COLO668 (cell line): ENCODE measurements at regions not wholly inside any gene's neighbourhood (a gene's known extent, or its start where the extent isn't known, plus 50 kb on each side); places are given as distances from the start of the nearest gene placed in this dataset.
A peak's percentile ranks its signal among the peaks of the same experiment; 100 is the strongest.
"Not testable (repeated sequence)": the region's sequence is repeated elsewhere in the genome, so short reads cannot be mapped to it uniquely, and the experiment has no call there.

Source experiments
- DNase-seq: peaks from one replicate; lab custom pipeline; 2025; ENCODE audit not compliant: unreplicated experiment; lab: John Stamatoyannopoulos, UW

GRCh38 chr5:168110870-168111832 lies 180.3 kb upstream of the WWC1 start:
- DNase-seq: no peak

DNA sequence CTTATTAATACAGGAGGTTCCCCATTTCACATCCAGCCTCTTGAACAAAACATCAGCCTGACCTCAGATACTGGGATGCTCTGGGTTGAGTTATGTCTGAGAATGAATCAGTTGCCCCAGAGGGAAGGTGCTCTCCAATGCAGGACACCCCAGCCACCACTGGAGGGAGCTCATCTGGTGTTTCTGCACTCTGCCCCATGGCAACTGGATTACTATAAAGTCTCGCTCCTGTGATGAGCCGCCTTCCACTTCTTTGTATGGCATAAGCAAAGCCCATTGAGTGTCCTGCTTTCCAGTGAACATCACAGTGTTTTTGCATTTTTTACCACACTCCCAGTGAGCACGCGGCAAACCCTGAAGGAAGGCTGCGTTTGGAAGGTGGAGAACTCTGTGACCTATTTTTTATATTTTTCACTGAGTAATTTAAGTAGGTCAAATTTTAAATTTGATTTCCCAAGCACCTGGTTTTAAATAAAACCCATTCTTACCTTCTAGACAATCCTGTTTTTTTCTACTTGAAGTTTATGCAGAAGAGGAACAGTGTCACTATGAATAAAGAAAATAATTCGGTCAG lies 176.9 kb upstream of the WWC1 start:
- DNase-seq: peak; percentile 27

DNA sequence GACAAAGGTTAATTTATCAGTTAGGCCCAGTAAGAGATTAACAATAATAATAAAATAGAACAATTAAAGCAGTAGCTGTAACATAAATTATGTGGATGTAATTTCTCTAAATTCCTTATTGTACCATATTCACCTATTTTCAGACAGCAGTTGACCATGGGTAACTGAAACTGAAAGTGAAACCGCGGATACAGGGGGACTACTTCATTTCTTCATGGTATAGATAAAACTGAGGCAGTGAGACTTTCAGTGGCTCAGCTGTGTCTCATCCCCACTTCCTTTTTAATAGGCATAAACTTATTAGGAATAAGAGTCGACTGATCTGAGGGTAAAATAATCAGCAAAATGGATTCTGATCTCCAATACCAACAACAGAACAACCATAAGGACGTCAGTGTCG lies 174.0 kb upstream of the WWC1 start:
- DNase-seq: no peak

DNA sequence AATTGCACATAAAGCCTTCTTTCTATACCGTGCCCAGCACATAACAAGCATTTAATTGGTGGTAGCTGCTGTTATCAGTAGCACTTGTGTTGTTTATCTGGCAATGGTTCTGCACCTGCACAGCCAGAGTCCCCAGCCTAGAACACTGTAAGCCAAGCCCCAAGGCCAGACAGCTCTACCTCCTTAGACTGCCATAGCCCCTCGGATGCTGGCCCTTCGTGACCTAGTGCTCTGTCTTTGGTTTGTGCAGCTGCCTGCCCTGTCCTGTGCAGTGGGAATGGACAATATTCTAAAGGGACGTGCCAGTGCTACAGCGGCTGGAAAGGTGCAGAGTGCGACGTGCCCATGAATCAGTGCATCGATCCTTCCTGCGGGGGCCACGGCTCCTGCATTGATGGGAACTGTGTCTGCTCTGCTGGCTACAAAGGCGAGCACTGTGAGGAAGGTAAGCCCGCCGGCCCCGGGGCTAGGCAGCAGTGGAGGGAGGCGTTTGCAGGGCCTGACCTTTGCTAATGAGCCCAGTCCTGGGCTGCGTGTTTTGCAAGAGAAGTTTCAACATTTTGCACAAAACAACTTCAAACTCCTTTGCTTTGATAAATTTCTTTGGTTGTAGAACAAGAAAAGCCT lies 173.3 kb upstream of the WWC1 start:
- DNase-seq: no peak

DNA sequence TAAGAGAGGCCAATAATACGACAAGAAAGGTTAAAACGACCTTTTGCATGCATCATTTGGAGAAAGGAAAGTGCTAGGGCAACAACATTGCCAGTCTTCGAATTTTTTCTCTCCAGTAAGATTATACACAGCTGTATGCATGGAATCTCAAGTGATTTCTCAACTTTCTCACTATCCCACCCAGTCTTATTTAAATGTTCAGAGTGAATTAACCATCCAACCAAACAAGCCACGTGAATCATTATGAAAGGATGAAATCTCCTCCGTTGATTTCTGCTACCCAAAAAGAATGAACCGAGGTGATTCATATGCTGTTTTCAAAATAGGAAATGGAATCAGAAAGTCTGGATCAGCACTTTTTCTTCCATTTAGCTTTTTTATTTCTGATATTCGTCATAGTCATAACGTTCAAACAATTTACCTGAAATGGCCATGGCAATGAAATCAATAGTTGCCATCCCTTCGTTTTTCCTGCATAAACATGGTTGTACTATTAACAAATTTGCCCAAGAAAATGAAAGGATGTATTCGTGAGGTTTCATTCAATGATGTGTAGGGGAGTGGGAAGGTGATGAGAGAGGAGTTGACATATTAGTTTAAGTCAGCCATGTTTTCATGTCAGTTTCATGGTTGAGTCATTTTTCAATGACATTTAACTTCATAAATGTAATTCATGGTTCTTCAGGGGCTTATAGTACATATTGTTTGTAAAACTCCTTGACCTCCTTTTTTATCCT lies 170.9 kb upstream of the WWC1 start:
- no peak for DNase-seq

DNA sequence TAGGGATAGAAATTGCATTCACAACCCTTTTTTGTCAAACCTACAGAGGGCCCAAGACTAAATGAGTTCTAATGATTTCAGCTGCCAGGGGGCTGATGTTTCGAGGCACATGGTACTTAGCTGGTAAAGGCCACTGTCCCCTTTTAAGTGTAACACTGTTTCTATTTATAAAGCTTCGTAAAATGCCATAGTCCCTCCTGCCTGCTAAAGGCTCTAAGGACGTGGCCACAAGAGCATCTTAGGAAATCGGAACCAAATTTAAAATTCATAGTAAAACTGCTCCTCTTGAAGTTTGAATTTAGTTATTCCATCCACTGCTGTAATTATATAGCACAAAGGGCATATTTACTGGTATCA lies 170.3 kb upstream of the WWC1 start:
- no peak for DNase-seq

- no peak for DNase-seq
Measured at GRCh38 chr5:168123631-168124528, 167.6 kb upstream of the WWC1 start.

DNA sequence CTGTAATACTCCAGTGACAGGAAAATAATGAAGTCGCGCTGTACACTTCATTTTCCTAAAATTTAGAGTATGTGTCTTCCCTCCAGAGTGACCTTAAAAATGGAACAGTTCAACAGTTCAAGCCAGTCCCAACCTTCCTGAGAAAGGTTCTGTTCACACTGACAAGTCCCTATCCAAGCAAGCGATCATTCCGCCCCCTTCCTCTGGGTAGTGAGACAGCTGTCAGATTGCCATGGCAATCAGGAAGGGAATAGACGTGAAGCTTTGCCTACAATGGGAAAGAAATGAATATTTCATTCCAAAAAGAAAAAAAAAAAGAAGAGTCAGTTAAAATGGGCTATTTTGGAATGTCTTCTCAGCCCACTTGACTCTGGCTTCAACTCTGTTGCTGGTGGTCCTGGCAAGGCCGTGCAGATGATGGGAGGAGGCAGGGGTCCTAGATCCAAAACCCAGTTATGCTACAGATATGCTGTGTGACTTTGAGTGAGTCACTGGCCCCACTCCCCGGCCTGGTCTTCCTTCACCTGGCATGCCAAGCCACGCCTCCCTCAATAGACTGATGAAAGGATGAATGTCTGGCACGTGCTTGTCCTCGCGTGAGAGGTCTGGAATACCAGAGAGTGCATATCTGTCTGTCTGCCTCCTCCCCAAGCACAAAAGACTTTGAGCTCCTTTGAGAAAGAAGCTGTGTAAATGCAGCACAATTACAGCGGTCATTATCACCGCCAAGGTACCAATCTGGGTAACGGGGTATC lies 165.8 kb upstream of the WWC1 start:
- no peak for DNase-seq

DNA sequence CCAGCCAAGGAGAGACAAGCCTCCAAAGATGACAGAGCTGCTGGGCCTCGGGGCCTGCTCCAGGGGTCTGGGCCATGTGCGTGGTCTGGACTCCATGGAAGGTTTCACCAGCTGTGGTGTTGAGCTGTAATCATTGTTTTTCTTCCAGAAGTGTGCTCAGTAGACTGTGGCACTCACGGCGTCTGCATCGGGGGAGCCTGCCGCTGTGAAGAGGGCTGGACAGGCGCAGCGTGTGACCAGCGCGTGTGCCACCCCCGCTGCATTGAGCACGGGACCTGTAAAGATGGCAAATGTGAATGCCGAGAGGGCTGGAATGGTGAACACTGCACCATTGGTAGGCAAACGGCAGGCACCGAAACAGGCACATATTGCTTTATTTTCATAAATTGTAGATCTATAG lies 164.8 kb upstream of the WWC1 start:
- no peak for DNase-seq

DNA sequence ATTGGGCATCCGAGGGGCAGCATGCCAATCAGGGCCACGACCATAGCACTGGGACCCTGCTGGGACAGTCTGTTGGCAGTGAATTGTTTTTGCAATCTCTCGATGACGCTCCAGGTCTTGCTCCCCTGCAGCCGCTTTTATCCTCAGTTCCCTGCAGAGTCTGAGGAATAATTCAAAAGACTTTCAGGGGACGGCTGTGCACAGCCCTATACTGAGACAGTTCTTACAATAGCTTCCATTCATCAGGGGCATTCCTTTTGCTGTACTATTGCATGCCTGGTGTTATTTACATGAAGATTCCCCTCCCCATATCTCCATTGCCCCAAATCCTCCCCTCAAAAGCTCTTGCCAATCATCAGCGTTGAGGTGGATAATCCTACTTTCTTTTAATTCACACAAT lies 163.3 kb upstream of the WWC1 start:
- no peak for DNase-seq

DNA sequence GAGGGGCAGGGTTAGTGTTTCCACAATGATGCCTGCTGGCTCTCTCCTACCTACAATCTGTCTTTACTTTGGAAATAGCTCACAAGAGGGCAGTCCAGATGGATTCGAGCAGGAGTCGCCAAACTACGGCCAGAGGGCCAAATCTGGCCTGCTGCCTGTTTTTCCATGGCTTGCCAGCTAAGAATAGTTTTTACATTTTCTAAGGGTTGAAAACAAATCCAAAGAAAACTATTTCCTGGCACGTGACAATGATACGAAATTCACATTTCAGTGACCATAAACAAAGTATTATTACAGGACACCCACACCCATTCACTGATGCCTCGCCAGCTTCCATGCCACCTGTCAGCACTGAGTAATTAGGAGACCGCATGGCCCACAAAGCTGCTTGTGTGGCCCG lies 162.9 kb upstream of the WWC1 start:
- no peak for DNase-seq

GRCh38 chr5:168131519-168131918 lies 159.9 kb upstream of the WWC1 start:
- no peak for DNase-seq

DNA sequence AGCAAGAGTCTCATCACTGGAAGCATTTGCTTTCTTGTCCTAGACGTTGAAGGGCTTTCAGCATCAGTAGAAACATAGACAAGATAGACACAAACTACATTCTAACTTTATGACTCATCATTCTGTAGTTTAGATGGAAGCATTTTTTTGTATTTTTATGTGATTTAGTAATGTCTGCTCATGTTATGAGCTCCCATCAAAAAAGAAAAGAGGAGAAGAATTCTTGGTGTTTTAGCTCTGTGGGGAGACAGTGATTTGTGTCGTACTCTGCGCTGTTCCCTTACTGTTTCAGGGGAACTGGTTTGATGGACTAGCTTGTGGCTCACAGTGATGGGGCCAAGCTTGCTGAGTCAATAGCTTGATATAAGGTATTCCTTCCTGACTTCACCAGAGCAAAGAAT lies 159.2 kb upstream of the WWC1 start:
- DNase-seq: no peak

DNA sequence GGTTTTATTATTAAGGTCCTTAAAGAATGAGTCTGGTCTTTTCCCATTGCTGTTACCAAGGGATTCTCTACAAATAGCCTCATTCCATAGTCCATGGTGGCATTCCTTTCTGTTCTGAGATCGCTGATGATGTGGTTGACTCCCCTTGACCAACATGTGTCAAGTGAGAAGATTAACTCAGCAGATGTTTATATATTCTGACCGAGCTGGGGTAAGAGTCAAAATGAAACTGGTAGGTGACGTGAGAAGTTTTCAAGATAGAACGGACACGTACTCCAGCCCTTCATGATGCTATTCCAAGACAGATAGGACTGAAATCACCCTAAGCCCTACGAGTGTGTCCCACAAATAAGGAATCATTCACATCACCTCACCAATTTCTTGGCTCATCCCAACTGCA lies 155.5 kb upstream of the WWC1 start:
- DNase-seq: no peak

DNA sequence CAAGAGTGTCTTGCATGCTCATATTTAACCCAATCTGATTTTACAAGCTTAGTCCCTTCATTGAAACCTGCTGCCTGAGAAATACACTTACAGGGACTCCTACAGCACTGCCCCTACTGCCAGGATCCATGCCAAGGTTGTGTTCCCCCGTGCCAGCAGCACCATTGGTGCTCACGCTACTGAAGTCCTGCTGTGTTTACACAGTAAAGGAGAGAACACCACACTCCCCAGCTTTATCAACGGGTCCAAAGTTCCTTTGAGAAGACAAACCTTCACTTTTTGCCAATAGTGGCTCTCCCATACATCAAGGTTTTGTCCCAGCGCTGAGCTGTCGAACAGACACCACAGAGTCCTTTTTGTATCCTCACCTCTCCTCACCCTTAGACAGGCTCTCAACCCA lies 155.1 kb upstream of the WWC1 start:
- no peak for DNase-seq

DNA sequence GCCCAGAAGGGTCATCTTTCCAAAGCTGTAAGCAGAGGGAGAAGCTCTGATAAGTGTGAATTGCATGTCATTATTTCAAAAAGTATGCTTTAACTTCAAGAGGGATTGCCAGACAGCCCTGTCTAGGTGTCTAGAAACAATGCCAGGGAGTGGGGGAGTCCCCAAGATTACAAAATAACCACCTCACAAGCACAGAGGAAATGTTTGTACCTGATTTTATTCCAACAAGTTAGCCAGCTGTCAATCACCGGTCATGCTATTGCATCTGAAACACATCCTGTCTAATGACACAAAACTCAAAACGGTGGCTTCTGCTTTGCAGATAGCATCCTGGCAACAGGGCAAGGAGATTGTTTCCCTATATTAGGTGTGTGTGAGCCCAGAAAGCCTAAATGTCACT lies 154.2 kb upstream of the WWC1 start:
- no peak for DNase-seq

GRCh38 chr5:168140241-168140640 lies 151.2 kb upstream of the WWC1 start:
- no peak for DNase-seq

DNA sequence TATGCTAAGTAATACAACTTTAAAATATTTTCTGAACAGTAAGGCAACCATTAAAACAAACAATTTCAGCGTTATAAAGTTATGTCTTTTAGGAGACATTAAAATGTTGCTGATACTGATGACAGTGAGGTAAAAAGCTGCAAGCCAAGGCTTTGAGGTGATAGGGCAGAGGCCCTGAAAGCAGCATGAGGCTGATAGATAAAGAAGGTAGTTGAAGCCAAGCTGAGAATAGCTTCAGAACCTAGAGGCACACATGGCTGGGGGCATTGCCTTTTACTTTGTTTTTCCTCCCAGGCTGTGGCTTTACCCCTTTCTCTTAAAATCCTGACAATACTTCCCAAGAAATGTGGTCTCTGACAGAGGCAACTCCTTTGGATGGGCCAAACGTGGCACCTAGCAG lies 149.0 kb upstream of the WWC1 start:
- DNase-seq: no peak

GRCh38 chr5:168143521-168143920 lies 147.9 kb upstream of the WWC1 start:
- not testable (repeated sequence) for DNase-seq

DNA sequence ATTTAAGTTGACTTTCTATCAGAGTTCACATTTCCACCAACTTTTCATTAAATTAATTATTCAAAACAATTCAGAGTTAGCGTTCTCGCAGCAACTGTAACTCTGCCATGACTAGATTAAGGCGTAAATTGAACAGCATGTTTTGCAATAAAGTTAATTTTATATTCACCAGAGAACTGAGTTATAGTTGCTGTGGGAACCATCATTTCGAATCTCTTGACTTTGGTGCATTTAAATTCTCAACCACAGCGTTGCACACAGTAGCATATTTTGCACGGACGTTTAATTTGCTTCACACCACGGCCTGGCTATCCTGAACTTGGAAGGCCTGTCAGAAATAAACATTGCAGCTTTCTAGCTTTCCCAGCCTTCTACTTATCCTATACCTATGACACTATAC lies 144.3 kb upstream of the WWC1 start:
- DNase-seq: no peak
